ENCODE measurements at regions not wholly inside any gene's neighbourhood (a gene's known extent, or its start where the extent isn't known, plus 50 kb on each side); places are given as distances from the start of the nearest gene placed in this dataset.

DNA sequence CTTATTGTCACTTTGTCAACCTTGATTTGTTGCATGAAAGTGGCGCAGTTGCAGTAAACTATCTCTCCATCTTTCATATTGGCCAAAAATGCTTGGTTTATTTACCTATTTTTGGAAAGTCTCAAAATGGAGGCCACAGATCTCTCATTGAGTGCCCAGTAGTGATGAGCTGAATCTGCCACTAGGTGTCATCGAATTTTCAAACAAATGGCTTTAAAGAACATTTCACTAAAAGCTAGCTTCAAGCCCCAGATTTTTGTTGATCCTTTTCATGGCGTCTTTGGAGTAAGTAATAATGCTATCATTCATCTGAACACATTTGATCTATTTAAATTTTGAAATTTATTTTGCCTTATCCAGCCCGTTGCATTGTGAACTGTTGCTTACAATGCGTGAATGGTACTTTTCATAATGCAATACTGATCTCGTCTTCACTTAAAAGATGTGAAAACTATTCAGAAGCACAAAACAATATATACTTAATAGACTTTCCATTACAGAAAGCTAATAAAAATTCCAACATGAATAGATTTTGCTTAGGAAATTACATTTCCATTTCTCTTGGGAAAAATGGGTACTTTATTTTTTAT lies 236.2 kb downstream of the DNAJB9 start (continued):
- TF ChIP-seq, protein P1, sequence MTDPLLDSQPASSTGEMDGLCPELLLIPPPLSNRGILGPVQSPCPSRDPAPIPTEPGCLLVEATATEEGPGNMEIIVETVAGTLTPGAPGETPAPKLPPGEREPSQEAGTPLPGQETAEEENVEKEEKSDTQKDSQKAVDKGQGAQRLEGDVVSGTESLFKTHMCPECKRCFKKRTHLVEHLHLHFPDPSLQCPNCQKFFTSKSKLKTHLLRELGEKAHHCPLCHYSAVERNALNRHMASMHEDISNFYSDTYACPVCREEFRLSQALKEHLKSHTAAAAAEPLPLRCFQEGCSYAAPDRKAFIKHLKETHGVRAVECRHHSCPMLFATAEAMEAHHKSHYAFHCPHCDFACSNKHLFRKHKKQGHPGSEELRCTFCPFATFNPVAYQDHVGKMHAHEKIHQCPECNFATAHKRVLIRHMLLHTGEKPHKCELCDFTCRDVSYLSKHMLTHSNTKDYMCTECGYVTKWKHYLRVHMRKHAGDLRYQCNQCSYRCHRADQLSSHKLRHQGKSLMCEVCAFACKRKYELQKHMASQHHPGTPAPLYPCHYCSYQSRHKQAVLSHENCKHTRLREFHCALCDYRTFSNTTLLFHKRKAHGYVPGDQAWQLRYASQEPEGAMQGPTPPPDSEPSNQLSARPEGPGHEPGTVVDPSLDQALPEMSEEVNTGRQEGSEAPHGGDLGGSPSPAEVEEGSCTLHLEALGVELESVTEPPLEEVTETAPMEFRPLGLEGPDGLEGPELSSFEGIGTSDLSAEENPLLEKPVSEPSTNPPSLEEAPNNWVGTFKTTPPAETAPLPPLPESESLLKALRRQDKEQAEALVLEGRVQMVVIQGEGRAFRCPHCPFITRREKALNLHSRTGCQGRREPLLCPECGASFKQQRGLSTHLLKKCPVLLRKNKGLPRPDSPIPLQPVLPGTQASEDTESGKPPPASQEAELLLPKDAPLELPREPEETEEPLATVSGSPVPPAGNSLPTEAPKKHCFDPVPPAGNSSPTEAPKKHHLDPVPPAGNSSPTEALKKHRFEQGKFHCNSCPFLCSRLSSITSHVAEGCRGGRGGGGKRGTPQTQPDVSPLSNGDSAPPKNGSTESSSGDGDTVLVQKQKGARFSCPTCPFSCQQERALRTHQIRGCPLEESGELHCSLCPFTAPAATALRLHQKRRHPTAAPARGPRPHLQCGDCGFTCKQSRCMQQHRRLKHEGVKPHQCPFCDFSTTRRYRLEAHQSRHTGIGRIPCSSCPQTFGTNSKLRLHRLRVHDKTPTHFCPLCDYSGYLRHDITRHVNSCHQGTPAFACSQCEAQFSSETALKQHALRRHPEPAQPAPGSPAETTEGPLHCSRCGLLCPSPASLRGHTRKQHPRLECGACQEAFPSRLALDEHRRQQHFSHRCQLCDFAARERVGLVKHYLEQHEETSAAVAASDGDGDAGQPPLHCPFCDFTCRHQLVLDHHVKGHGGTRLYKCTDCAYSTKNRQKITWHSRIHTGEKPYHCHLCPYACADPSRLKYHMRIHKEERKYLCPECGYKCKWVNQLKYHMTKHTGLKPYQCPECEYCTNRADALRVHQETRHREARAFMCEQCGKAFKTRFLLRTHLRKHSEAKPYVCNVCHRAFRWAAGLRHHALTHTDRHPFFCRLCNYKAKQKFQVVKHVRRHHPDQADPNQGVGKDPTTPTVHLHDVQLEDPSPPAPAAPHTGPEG (CRISPR knock-in tag; IDR thresholded peaks at IDR 0.05) = no peak
- no peak for TF ChIP-seq MEIS1 (CRISPR knock-in tag; IDR thresholded peaks at IDR 0.05; ENCODE audit: borderline replicate concordance)

DNA sequence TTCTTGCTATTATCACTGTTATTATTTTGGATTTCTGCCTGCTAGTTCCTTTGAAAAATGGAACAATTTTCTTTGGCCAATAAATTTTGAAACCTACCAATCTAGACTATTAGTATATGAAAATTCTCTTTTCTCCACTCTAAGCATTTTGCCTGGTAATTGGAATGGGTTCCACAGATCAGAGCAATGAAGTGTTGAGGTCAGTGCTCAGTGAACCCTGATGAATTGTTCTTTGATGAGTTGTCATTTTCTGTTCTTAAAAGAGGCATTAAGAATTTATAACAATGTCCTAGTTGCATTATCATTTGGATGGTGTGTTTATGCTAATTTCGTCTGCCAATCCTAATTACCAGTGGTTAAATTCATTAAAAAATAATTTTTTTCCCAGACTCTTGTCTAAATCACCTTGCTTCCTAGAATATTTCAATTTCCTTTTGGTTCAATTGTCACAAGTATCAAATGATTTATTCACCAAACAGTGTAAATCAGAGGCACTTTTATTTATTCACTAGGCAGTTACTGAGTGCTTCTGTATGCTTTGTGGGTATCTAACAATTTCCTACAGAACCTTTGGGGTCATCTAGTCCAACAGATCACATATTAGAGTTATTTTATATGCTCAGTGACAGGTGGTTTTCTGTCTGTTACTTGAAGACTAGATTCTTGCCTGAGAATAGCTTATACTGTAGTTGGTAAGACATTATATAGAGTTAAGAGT lies 239.0 kb downstream of the DNAJB9 start:
- H3K9ac ChIP-seq (ENCODE audit: insufficient read depth, low read depth, low read length) = no peak overlapping the region
- FAIRE-seq = no peak
- WGBS (ENCODE audit: low lambda C conversion rate) = 3% methylated on average over 1 of the region's 1 CpG
- TF ChIP-seq ZFP41 (CRISPR knock-in tag; IDR thresholded peaks at IDR 0.05; ENCODE audit: borderline replicate concordance) (no peak), ZNF773 (CRISPR knock-in tag; IDR thresholded peaks at IDR 0.05; ENCODE audit: borderline replicate concordance) (no peak), ZNF75D (CRISPR knock-in tag; IDR thresholded peaks at IDR 0.05; ENCODE audit: borderline replicate concordance) (no peak), HDAC1 (CRISPR knock-in tag; IDR thresholded peaks at IDR 0.05) (no peak), ATF1 (CRISPR knock-in tag; IDR thresholded peaks at IDR 0.05) (no peak)
- TF ChIP-seq, protein P2, sequence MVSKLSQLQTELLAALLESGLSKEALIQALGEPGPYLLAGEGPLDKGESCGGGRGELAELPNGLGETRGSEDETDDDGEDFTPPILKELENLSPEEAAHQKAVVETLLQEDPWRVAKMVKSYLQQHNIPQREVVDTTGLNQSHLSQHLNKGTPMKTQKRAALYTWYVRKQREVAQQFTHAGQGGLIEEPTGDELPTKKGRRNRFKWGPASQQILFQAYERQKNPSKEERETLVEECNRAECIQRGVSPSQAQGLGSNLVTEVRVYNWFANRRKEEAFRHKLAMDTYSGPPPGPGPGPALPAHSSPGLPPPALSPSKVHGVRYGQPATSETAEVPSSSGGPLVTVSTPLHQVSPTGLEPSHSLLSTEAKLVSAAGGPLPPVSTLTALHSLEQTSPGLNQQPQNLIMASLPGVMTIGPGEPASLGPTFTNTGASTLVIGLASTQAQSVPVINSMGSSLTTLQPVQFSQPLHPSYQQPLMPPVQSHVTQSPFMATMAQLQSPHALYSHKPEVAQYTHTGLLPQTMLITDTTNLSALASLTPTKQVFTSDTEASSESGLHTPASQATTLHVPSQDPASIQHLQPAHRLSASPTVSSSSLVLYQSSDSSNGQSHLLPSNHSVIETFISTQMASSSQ (IDR thresholded peaks at IDR 0.05; ENCODE audit: low read depth) = no peak
- TF ChIP-seq, protein P2 (CRISPR knock-in tag; IDR thresholded peaks at IDR 0.05; ENCODE audit: borderline replicate concordance) = no peak
- TF ChIP-seq, protein P3, sequence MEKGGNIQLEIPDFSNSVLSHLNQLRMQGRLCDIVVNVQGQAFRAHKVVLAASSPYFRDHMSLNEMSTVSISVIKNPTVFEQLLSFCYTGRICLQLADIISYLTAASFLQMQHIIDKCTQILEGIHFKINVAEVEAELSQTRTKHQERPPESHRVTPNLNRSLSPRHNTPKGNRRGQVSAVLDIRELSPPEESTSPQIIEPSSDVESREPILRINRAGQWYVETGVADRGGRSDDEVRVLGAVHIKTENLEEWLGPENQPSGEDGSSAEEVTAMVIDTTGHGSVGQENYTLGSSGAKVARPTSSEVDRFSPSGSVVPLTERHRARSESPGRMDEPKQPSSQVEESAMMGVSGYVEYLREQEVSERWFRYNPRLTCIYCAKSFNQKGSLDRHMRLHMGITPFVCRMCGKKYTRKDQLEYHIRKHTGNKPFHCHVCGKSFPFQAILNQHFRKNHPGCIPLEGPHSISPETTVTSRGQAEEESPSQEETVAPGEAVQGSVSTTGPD (CRISPR knock-in tag; IDR thresholded peaks at IDR 0.05) = no peak

More for the DNA sequence above, 239.0 kb downstream of the DNAJB9 start:
- BruUV-seq (replicated peaks) = no TSS peak
- CTCF ChIA-PET (ENCODE audit: low intra/inter-chr PET ratio, low total read pairs) = no interaction called here
- Histone ChIP-seq H3K79me2 (ENCODE audit: insufficient read depth, low read length) (no peaks in the 10 kb centered on the region), H3K36me3 (replicated peaks in 1 of 2; ENCODE audit: control insufficient read depth in 1 of 2, insufficient read depth in 2 of 2, low read length in 2 of 2) (no peaks in the 10 kb centered on the region), H4K20me1 (ENCODE audit: insufficient read depth, low read length) (no peaks in the 10 kb centered on the region), H3K27ac (ENCODE audit: extremely low read length, insufficient read depth, low read length) (no peak overlapping the region), H3K9me3 (ENCODE audit: low read length) (no peaks in the 10 kb centered on the region), H2AFZ (ENCODE audit: low read length) (no peak overlapping the region), H3K4me3 (replicated peaks in 1 of 3; ENCODE audit: insufficient read depth in 1 of 3, low read depth in 2 of 3, low read length in 3 of 3) (no peak overlapping the region), H3K27me3 (ENCODE audit: control insufficient read depth in 1 of 2, insufficient read depth in 2 of 2, low read length in 2 of 2) (no peaks in the 10 kb centered on the region), H3K4me2 (ENCODE audit: low read depth, low read length) (no peak overlapping the region), H3K4me1 (ENCODE audit: insufficient read depth, low read length) (no peaks in the 10 kb centered on the region)
- in situ Hi-C loops (cut with HindIII; ENCODE audit: extremely low pct_ligation_motif_present, low pct_unique_long_range_greater_than_20kb) = no loop called here
- DNase-seq (ENCODE audit: low spot score) = no peak
- ATAC-seq = no peak
- intact Hi-C loops (cut with micrococcal nuclease; ENCODE audit: unreplicated experiment) = loop anchor here (5.0 kb wide), 1 partner anchor 196 kb away; no protein-coding TSS in a partner anchor
- POLR2A ChIA-PET = no interaction called here
